Left lung (tissue), 4 donors: ENCODE measurements at regions not wholly inside any gene's neighbourhood (a gene's known extent, or its start where the extent isn't known, plus 50 kb on each side); places are given as distances from the start of the nearest gene placed in this dataset.

Experiments
- ATAC-seq: fragments of 200-7000 bp; cut with Tn5 transposase; one replicate; pipeline ENCODE4 v1.9.1; 2020; ENCODE audit warnings: moderate library complexity
- DNase-seq, 4 donors: peaks; one replicate each; pipeline ENCODE4 v3.0.0-alpha.2; 2013 to 2020
- H3K27ac ChIP-seq, 2 donors: fragments of 200-600 bp; sonication (generic) in 1 of 2; one replicate each; pipeline versions ENCODE4 v1.5.0 to v1.8.0; 2020 to 2021
- H3K27me3 ChIP-seq, 2 donors: fragments of 200-600 bp; sonication (generic) in 1 of 2; one replicate each; pipeline versions ENCODE4 v1.5.0 to v1.8.0; 2020 to 2021
- H3K36me3 ChIP-seq, 2 donors: fragments of 200-600 bp; sonication (generic) in 1 of 2; one replicate each; pipeline versions ENCODE4 v1.5.0 to v1.8.0; 2020 to 2021
- H3K4me1 ChIP-seq, 2 donors: fragments of 200-600 bp; one replicate each; pipeline ENCODE4 v1.8.0; 2021
- H3K4me3 ChIP-seq, 2 donors: fragments of 200-600 bp; sonication (generic) in 1 of 2; one replicate each; pipeline versions ENCODE4 v1.5.0 to v1.8.0; 2020 to 2021; ENCODE audit warnings: mild to moderate bottlenecking in 1 of 2
- H3K9me3 ChIP-seq, 2 donors: fragments of 200-600 bp; sonication (generic) in 1 of 2; one replicate each; pipeline versions ENCODE4 v1.5.0 to v1.8.0; 2020 to 2021
- CTCF ChIP-seq, 2 donors: fragments of 200-600 bp; sonication (generic) in 1 of 2; IDR thresholded peaks; one replicate each; pipeline versions ENCODE4 v1.5.0 to v1.8.0; 2021; ENCODE audit warnings: antibody characterized with exemption in 2 of 2
- intact Hi-C, 2 donors: fragments of 100-400 bp; cut with DNase I; formaldehyde crosslinking; loops; one replicate each; pipeline versions ENCODE4 v1.11.2 to v1.14.2; 2022
- donor health status: DM: no; HTN: yes; CAD: no.
- donor health status: DM: no; HTN: no; CAD: no.

- TF ChIP-seq CTCF (IDR thresholded peaks at IDR 0.05) = no peak
- Histone ChIP-seq H3K4me3 (no peak overlapping the region), H3K27me3 (no peaks in the 10 kb centered on the region), H3K27ac (no peak overlapping the region), H3K36me3 (no peaks in the 10 kb centered on the region), H3K4me1 (no peaks in the 10 kb centered on the region), H3K9me3 (no peaks in the 10 kb centered on the region)
- DNase-seq (no peak), ATAC-seq (no peak)
- intact Hi-C loops = no loop called here
These were observed 188.8 kb upstream of the LMNTD1 start for GRCh38 chr12:25741917-25742316.

- intact Hi-C loops = no loop called here
- H3K9me3 ChIP-seq = no peaks in the 10 kb centered on the region
- no peak overlapping the region for H3K27ac ChIP-seq
These were observed 190.7 kb upstream of the LMNTD1 start for GRCh38 chr12:25743679-25744215.

GRCh38 chr12:25744313-25744712, 191.2 kb upstream of the LMNTD1 start:
- no peak for DNase-seq
- Histone ChIP-seq H3K36me3 (no peaks in the 10 kb centered on the region), H3K9me3 (no peaks in the 10 kb centered on the region), H3K27ac (no peak overlapping the region), H3K4me3 (no peak overlapping the region), H3K27me3 (no peaks in the 10 kb centered on the region), H3K4me1 (no peaks in the 10 kb centered on the region)
- ATAC-seq = no peak
- intact Hi-C loops = no loop called here
- no peak for TF ChIP-seq CTCF (IDR thresholded peaks at IDR 0.05)

More at GRCh38 chr12:25743679-25744215, 190.7 kb upstream of the LMNTD1 start:
- no peaks in the 10 kb centered on the region for H3K27me3 ChIP-seq
- no peak for DNase-seq
- no peak overlapping the region for H3K4me3 ChIP-seq
- no peak for TF ChIP-seq CTCF (IDR thresholded peaks at IDR 0.05)
- no peak for ATAC-seq
- no peaks in the 10 kb centered on the region for H3K36me3 ChIP-seq
- no peaks in the 10 kb centered on the region for H3K4me1 ChIP-seq

DNA sequence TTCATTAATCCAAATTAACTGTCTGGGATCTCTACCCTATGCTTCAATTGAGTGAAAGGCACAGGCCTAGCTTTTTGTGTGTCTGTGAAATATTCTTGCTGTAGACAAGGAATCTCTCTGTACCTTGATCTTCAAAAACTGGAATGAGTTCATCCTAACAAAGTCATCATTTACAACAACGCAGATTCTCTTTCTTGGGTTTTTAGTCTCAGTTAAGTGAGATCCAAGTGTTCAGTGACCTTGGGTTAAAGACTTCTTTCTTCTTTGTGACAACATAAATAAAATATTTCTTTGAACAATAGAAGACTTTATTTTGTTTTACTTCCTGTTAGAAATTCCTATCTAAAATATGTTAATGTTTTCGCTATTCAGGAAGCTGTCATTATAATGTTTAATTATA, 192.2 kb upstream of the LMNTD1 start:
- Histone ChIP-seq H3K27me3 (no peaks in the 10 kb centered on the region), H3K27ac (no peak overlapping the region), H3K4me1 (no peaks in the 10 kb centered on the region), H3K4me3 (no peak overlapping the region), H3K36me3 (no peaks in the 10 kb centered on the region), H3K9me3 (no peaks in the 10 kb centered on the region)
- ATAC-seq (no peak), DNase-seq (no peak)
- intact Hi-C loops = no loop called here
- TF ChIP-seq CTCF (IDR thresholded peaks at IDR 0.05) = no peak

GRCh38 chr12:25746131-25746530, 193.0 kb upstream of the LMNTD1 start:
- intact Hi-C loops = no loop called here
- no peak for ATAC-seq
- no peak for TF ChIP-seq CTCF (IDR thresholded peaks at IDR 0.05)
- H3K27me3 ChIP-seq = no peaks in the 10 kb centered on the region
- no peak overlapping the region for H3K27ac ChIP-seq
- H3K36me3 ChIP-seq = no peaks in the 10 kb centered on the region
- no peaks in the 10 kb centered on the region for H3K4me1 ChIP-seq
- DNase-seq = no peak
- no peak overlapping the region for H3K4me3 ChIP-seq
- H3K9me3 ChIP-seq = no peaks in the 10 kb centered on the region
